GM04503 (cell line): ENCODE measurements at regions not wholly inside any gene's neighbourhood (a gene's known extent, or its start where the extent isn't known, plus 50 kb on each side); places are given as distances from the start of the nearest gene placed in this dataset.

ENCODE experiments used
- DNase-seq: peaks from one replicate; pipeline ENCODE4 v3.0.0-alpha.2; 2012; ENCODE audit warnings: low read depth

- DNase-seq, result no peak
Measured at GRCh38 chr5:135248801-135249231, 150.2 kb downstream of the MACROH2A1 start.

GRCh38 chr5:135246923-135247795 lies 151.9 kb downstream of the MACROH2A1 start:
- DNase-seq, result peak; percentile 75

- DNase-seq, result no peak
Measured at GRCh38 chr5:135246605-135246922, 152.5 kb downstream of the MACROH2A1 start.

- DNase-seq, result no peak
Measured at GRCh38 chr5:135245521-135246499, 153.2 kb downstream of the MACROH2A1 start.

- DNase-seq, result no peak
Measured at GRCh38 chr5:135244620-135245021, 154.4 kb downstream of the MACROH2A1 start.

- DNase-seq, result no peak
Measured at GRCh38 chr5:135243556-135244285, 155.3 kb downstream of the MACROH2A1 start.

- DNase-seq, result peak; percentile 34
Measured at GRCh38 chr5:135242866-135243555, 156.0 kb downstream of the MACROH2A1 start.

- DNase-seq, result peak; percentile 67
Measured at GRCh38 chr5:135242021-135242865, 156.8 kb downstream of the MACROH2A1 start.

GRCh38 chr5:135241536-135241935 lies 157.5 kb downstream of the MACROH2A1 start:
- no peak for DNase-seq

GRCh38 chr5:135240781-135241360 lies 158.2 kb downstream of the MACROH2A1 start:
- DNase-seq, result no peak

- DNase-seq, result no peak
Measured at GRCh38 chr5:135240283-135240633, 158.8 kb downstream of the MACROH2A1 start.

- no peak for DNase-seq
Measured at GRCh38 chr5:135239453-135240282, 159.4 kb downstream of the MACROH2A1 start.

GRCh38 chr5:135238622-135239452 lies 160.2 kb downstream of the MACROH2A1 start:
- no peak for DNase-seq

- DNase-seq, result no peak
Measured at GRCh38 chr5:135237748-135238103, 161.3 kb downstream of the MACROH2A1 start.

GRCh38 chr5:135236908-135237747 lies 161.9 kb downstream of the MACROH2A1 start:
- DNase-seq, result no peak

- no peak for DNase-seq
Measured at GRCh38 chr5:135236228-135236907, 162.7 kb downstream of the MACROH2A1 start.
